Neural cell (in vitro differentiated cells): ENCODE measurements at regions not wholly inside any gene's neighbourhood (a gene's known extent, or its start where the extent isn't known, plus 50 kb on each side); places are given as distances from the start of the nearest gene placed in this dataset.
"Not testable (repeated sequence)": the region's sequence is repeated elsewhere in the genome, so short reads cannot be mapped to it uniquely, and the experiment has no call there.

Experiments used
- H2AFZ ChIP-seq: fragments of 200-600, 300-800 bp; sonication (generic), shearing (Covaris generic); 2 replicates; pipeline ENCODE4 v1.6.0; 2014; ENCODE audit warnings: low read depth, mild to moderate bottlenecking, antibody characterized with exemption, low read length, moderate library complexity
- H3F3A ChIP-seq: fragments of 200-600 bp; shearing (Covaris generic); 2 replicates; pipeline ENCODE4 v1.6.1; 2016; ENCODE audit warnings: mild to moderate bottlenecking, moderate library complexity, mixed read lengths, antibody characterized with exemption, low read length; ENCODE audit not compliant: insufficient read depth, poor library complexity, severe bottlenecking
- H3K27ac ChIP-seq: fragments of 200-600, 300-800 bp; sonication (generic), shearing (Covaris generic); 2 replicates; pipeline ENCODE4 v1.5.1; 2014; ENCODE audit warnings: mild to moderate bottlenecking, low read length, moderate library complexity
- H3K27me3 ChIP-seq: fragments of 300-800, 200-600 bp; sonication (generic), shearing (Covaris generic); 2 replicates; pipeline ENCODE4 v1.6.0; 2014; ENCODE audit warnings: mild to moderate bottlenecking, low read depth, low read length, moderate library complexity; ENCODE audit not compliant: insufficient read depth
- H3K36me3 ChIP-seq: fragments of 300-800, 200-600 bp; sonication (generic), shearing (Covaris generic); 2 replicates; pipeline ENCODE4 v1.5.1; 2014; ENCODE audit warnings: mild to moderate bottlenecking, antibody characterized with exemption, low read length, moderate library complexity; ENCODE audit not compliant: insufficient read depth
- H3K4me2 ChIP-seq: fragments of 300-800, 200-600 bp; sonication (generic), shearing (Covaris generic); 2 replicates; pipeline ENCODE4 v1.6.0; 2014; ENCODE audit warnings: mild to moderate bottlenecking, low read length
- H3K4me3 ChIP-seq: fragments of 300-800, 200-600 bp; sonication (generic), shearing (Covaris generic); 2 replicates; pipeline ENCODE4 v1.5.1; 2014; ENCODE audit warnings: mild to moderate bottlenecking, low read length, moderate library complexity
- H3K79me2 ChIP-seq: fragments of 200-600 bp; shearing (Covaris generic); replicated peaks from 2 replicates; pipeline ENCODE4 v1.6.0; 2014; ENCODE audit warnings: mild to moderate bottlenecking, low read length, moderate library complexity; ENCODE audit not compliant: insufficient read depth
- H3K9ac ChIP-seq: fragments of 300-800, 200-600 bp; sonication (generic), shearing (Covaris generic); 2 replicates; pipeline ENCODE4 v1.6.1; 2016; ENCODE audit warnings: mild to moderate bottlenecking, low read length, mixed read lengths
- H3K9me2 ChIP-seq: fragments of 200-600 bp; shearing (Covaris generic); 2 replicates; pipeline ENCODE4 v1.6.1; 2016; ENCODE audit warnings: mild to moderate bottlenecking, low read length, mixed read lengths; ENCODE audit not compliant: insufficient read depth
- H3K9me3 ChIP-seq: fragments of 200-600, 300-800 bp; sonication (generic), shearing (Covaris generic); 2 replicates; pipeline ENCODE4 v1.6.1; 2016; ENCODE audit warnings: mild to moderate bottlenecking, mixed run types, low read length, moderate library complexity, mixed read lengths
- H4K20me1 ChIP-seq: fragments of 200-600 bp; shearing (Covaris generic); 2 replicates; pipeline ENCODE4 v1.6.1; 2016; ENCODE audit warnings: mild to moderate bottlenecking, mixed run types; ENCODE audit not compliant: insufficient read depth
- EP300 ChIP-seq: fragments of 450-650 bp; conservative IDR thresholded peaks from 2 replicates; pipeline ENCODE4 v1.6.1; 2014; ENCODE audit warnings: antibody characterized with exemption, mild to moderate bottlenecking, moderate library complexity; ENCODE audit not compliant: poor library complexity, severe bottlenecking
- EZH2 ChIP-seq: fragments of 200-600, 300-800 bp; shearing (Covaris generic), sonication (generic); IDR thresholded peaks from 2 replicates; pipeline ENCODE4 v1.6.1; 2014; ENCODE audit warnings: antibody characterized with exemption, low read length, borderline replicate concordance, mild to moderate bottlenecking; ENCODE audit not compliant: insufficient read depth, poor library complexity, severe bottlenecking
- POLR2AphosphoS5 ChIP-seq: IDR thresholded peaks from 2 replicates; pipeline ENCODE4 v1.6.1; 2012
- RAD21 ChIP-seq: fragments of 450-650 bp; conservative IDR thresholded peaks from 2 replicates; pipeline ENCODE4 v1.6.1; 2014; ENCODE audit warnings: antibody characterized with exemption, mild to moderate bottlenecking, moderate library complexity
- REST ChIP-seq: IDR thresholded peaks from 2 replicates; pipeline ENCODE4 v1.6.1; 2012; ENCODE audit warnings: borderline replicate concordance
- TF ChIP-seq, protein P1 (sequence below): fragments of 450-650 bp; IDR thresholded peaks from 2 replicates; pipeline ENCODE4 v1.5.1; 2014; ENCODE audit warnings: antibody characterized with exemption, mild to moderate bottlenecking, moderate library complexity; ENCODE audit not compliant: poor library complexity, severe bottlenecking

GRCh38 chr7:109622320-109622719 lies 1052.6 kb downstream of the DNAJB9 start:
- TF ChIP-seq POLR2AphosphoS5 (no peak), REST (no peak), RAD21 (no peak), EZH2 (no peak)
- H3F3A ChIP-seq = no peaks in the 10 kb centered on the region
- H3K4me2 ChIP-seq = no peak overlapping the region
- H3K36me3 ChIP-seq = no peaks in the 10 kb centered on the region
- H3K9me3 ChIP-seq = no peaks in the 10 kb centered on the region
- H3K9me2 ChIP-seq = no peaks in the 10 kb centered on the region
- H3K27ac ChIP-seq = no peak overlapping the region
- H3K79me2 ChIP-seq = no peaks in the 10 kb centered on the region
- H4K20me1 ChIP-seq = no peaks in the 10 kb centered on the region
- no peak overlapping the region for H3K4me3 ChIP-seq
- no peak overlapping the region for H3K9ac ChIP-seq
- H3K27me3 ChIP-seq = no peaks in the 10 kb centered on the region
- no peak overlapping the region for H2AFZ ChIP-seq

- H3K9me3 ChIP-seq, H3K79me2 ChIP-seq, H4K20me1 ChIP-seq, H3K4me2 ChIP-seq, H3K4me3 ChIP-seq, H3K9ac ChIP-seq, H3F3A ChIP-seq, H3K9me2 ChIP-seq, H3K36me3 ChIP-seq, H3K27ac ChIP-seq, H3K27me3 ChIP-seq, H2AFZ ChIP-seq: not testable (repeated sequence)
These were observed 1063.2 kb downstream of the DNAJB9 start for GRCh38 chr7:109632890-109633289.

DNA sequence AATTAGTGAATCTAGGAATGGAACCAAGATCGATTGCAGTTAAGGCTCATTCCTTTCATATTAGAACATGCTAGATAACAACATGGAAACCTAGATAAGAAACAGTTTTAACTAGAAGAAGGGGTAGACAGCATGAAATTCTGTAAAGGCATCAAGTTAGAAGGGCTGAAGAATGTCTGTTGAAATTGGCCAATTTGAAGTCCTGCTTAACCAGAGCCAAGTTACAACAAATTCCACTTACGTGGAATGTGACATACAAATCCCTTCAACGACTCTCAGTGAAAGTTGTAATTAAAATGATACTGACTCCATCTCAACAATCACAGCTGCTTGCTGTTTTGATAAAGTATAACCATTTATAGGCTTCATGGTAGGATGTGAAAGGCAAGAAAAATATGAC lies 1065.7 kb downstream of the DNAJB9 start:
- Histone ChIP-seq H3K36me3 (no peaks in the 10 kb centered on the region), H3K9me3 (no peaks in the 10 kb centered on the region), H3K79me2 (no peaks in the 10 kb centered on the region), H3F3A (no peaks in the 10 kb centered on the region), H4K20me1 (no peaks in the 10 kb centered on the region), H3K4me3 (no peak overlapping the region), H2AFZ (no peak overlapping the region), H3K9me2 (no peaks in the 10 kb centered on the region), H3K27me3 (no peaks in the 10 kb centered on the region), H3K4me2 (no peak overlapping the region), H3K27ac (no peak overlapping the region), H3K9ac (no peak overlapping the region)
- TF ChIP-seq POLR2AphosphoS5 = no peak
- no peak for TF ChIP-seq RAD21

DNA sequence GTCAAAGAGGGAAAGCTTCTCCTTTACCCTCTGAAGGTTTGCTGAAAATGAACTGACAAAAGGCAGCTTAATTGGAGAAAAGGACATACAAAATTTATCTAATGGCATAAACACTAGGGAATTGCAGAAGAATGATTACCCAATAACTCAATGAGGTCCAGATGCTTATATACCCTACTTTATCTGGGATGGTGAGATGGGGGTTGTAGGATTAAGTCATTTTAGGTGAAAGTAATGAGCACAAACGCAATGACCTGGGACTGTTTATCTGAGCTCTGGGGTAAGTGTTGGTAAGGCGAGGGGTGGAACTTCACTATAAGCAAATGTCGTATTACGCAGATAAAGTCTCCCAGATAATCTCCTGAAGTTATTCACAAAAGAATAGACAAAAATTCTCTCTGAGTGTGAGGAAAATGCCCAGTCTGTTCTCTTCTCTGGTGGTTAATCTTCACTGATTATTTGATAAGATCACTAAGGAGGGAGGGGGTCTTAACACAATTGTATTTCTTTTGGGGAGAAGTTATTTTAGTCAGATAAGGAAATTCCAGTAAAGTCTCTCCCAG lies 1067.8 kb downstream of the DNAJB9 start:
- H3K9ac ChIP-seq = no peak overlapping the region
- H3K27me3 ChIP-seq = no peaks in the 10 kb centered on the region
- TF ChIP-seq REST (no peak), EP300 (no peak), POLR2AphosphoS5 (no peak), RAD21 (no peak), EZH2 (no peak)
- TF ChIP-seq, protein P1, sequence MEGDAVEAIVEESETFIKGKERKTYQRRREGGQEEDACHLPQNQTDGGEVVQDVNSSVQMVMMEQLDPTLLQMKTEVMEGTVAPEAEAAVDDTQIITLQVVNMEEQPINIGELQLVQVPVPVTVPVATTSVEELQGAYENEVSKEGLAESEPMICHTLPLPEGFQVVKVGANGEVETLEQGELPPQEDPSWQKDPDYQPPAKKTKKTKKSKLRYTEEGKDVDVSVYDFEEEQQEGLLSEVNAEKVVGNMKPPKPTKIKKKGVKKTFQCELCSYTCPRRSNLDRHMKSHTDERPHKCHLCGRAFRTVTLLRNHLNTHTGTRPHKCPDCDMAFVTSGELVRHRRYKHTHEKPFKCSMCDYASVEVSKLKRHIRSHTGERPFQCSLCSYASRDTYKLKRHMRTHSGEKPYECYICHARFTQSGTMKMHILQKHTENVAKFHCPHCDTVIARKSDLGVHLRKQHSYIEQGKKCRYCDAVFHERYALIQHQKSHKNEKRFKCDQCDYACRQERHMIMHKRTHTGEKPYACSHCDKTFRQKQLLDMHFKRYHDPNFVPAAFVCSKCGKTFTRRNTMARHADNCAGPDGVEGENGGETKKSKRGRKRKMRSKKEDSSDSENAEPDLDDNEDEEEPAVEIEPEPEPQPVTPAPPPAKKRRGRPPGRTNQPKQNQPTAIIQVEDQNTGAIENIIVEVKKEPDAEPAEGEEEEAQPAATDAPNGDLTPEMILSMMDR = no peak
- H4K20me1 ChIP-seq = no peaks in the 10 kb centered on the region
- no peaks in the 10 kb centered on the region for H3K36me3 ChIP-seq
- no peaks in the 10 kb centered on the region for H3K9me3 ChIP-seq
- no peak overlapping the region for H3K4me3 ChIP-seq
- no peaks in the 10 kb centered on the region for H3F3A ChIP-seq
- no peak overlapping the region for H3K27ac ChIP-seq
- H3K4me2 ChIP-seq = no peak overlapping the region
- H2AFZ ChIP-seq = no peak overlapping the region
- no peaks in the 10 kb centered on the region for H3K9me2 ChIP-seq
- no peaks in the 10 kb centered on the region for H3K79me2 ChIP-seq
